Thymus (tissue), 11 donors: ENCODE measurements at regions not wholly inside any gene's neighbourhood (a gene's known extent, or its start where the extent isn't known, plus 50 kb on each side); places are given as distances from the start of the nearest gene placed in this dataset.

ENCODE experiments used
- DNase-seq, 9 donors: peaks; one replicate each; pipeline ENCODE4 v3.0.0-alpha.2; 2013; ENCODE audit warnings: low spot score in 9 of 9, low read depth in 6 of 9, missing footprints in 1 of 9
- H3K27ac ChIP-seq, 2 donors: one replicate each; pipeline ENCODE4 v1.5.1; 2013; ENCODE audit warnings: control low read depth in 1 of 2, low read depth in 1 of 2, low read length in 1 of 2, mild to moderate bottlenecking in 1 of 2, moderate library complexity in 1 of 2
- H3K27me3 ChIP-seq, 2 donors: one replicate each; pipeline ENCODE4 v1.5.1; 2013; ENCODE audit warnings: low read length in 1 of 2; ENCODE audit not compliant: control insufficient read depth in 2 of 2, insufficient read depth in 1 of 2
- H3K36me3 ChIP-seq, 2 donors: one replicate each; pipeline ENCODE4 v1.5.1; 2013; ENCODE audit warnings: low read length in 1 of 2, mild to moderate bottlenecking in 1 of 2, moderate library complexity in 1 of 2; ENCODE audit not compliant: control insufficient read depth in 2 of 2, insufficient read depth in 2 of 2
- H3K4me1 ChIP-seq, 2 donors: one replicate each; pipeline ENCODE4 v1.5.1; 2013; ENCODE audit warnings: low read length in 2 of 2; ENCODE audit not compliant: control insufficient read depth in 2 of 2, insufficient read depth in 2 of 2
- H3K4me3 ChIP-seq, 2 donors: one replicate each; pipeline ENCODE4 v1.5.1; 2013; ENCODE audit warnings: low read length in 2 of 2, control low read depth in 1 of 2, mild to moderate bottlenecking in 1 of 2
- H3K9me3 ChIP-seq, 2 donors: one replicate each; pipeline ENCODE4 v1.5.1; 2013; ENCODE audit warnings: low read length in 1 of 2, mild to moderate bottlenecking in 1 of 2; ENCODE audit not compliant: control insufficient read depth in 2 of 2, insufficient read depth in 1 of 2
- whole genome bisulfite sequencing: extraction: QIAGEN DNeasy Blood & Tissue Kit; methylation state at CpG from one replicate; pipeline ENCODE4 v1.1.7; 2013; 5-methylcytosine and 5-hydroxymethylcytosine counted together
- donor health status: healthy.

DNA sequence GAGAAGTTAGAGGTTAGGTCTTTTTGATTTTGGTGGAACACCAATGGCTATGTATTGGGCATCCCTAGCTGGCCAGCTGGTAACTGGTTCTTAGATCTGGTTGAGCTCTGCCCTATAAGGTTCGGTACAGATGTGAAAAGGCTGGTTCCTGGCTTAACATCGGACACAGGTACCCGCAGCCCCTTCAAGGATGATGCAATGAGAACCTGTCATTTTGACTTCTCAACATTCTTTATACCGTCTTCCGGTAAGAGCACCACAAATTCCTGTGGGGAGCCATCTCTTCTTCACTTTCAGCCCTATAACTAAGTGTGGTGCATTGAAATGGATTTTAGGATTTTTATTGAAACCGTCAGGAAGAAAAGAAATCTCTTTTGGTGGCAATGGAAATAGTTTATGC lies 222.8 kb downstream of the ADAMTS9 start:
- no peak overlapping the region for H3K27ac ChIP-seq
- no peaks in the 10 kb centered on the region for H3K9me3 ChIP-seq
- no peaks in the 10 kb centered on the region for H3K27me3 ChIP-seq
- 93% methylated on average over 6 of the region's 6 CpGs for WGBS
- no peaks in the 10 kb centered on the region for H3K36me3 ChIP-seq
- DNase-seq: no peak
- no peak overlapping the region for H3K4me3 ChIP-seq
- H3K4me1 ChIP-seq: no peaks in the 10 kb centered on the region

DNA sequence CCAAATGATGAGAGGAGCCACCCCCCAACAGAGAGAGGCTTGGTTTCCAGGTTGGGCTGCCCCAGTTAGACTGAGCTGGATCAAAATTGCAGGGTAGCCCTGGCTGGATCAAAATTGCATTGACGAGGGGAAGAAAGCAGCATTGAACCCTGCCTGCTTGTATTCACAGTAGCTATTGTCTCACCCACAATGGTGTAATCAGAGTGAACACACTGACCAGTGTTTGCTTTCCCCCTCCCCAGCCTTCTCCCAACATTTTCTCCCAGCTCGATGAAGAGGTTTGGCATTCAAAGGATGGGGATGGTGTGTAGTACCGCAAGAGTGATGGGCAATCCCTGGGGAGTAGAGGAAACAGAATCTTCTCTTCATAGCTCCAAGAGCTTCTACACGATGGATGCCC lies 223.8 kb downstream of the ADAMTS9 start:
- Histone ChIP-seq H3K27ac (no peak overlapping the region), H3K4me3 (no peak overlapping the region), H3K9me3 (no peaks in the 10 kb centered on the region), H3K27me3 (no peaks in the 10 kb centered on the region), H3K4me1 (no peaks in the 10 kb centered on the region), H3K36me3 (no peaks in the 10 kb centered on the region)
- DNase-seq: no peak
- 82% methylated on average over 4 of the region's 4 CpGs for WGBS

DNA sequence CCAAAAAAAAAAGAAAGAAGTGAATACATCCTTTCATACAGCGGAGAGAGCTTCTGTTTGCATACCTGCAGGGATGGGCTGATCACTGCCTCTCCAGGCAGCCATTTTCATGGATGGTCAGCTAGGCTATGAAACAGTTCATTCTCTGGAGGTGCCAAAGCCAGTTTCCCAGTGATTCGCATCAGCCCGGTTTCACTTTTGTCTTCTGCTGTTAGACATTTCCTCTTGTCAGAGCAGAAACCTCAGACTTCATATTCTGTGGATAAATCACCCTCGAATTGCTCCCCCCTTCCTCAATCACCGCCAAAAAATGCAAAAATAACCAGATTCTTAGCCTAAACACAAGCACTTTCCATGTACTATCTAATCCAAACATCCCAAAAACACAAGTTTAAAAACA lies 225.6 kb downstream of the ADAMTS9 start:
- Histone ChIP-seq H3K36me3 (no peaks in the 10 kb centered on the region), H3K27ac (no peak overlapping the region), H3K9me3 (no peaks in the 10 kb centered on the region), H3K27me3 (no peaks in the 10 kb centered on the region), H3K4me1 (no peaks in the 10 kb centered on the region), H3K4me3 (no peak overlapping the region)
- DNase-seq: no peak
- WGBS: 21% methylated on average over 5 of the region's 5 CpGs

DNA sequence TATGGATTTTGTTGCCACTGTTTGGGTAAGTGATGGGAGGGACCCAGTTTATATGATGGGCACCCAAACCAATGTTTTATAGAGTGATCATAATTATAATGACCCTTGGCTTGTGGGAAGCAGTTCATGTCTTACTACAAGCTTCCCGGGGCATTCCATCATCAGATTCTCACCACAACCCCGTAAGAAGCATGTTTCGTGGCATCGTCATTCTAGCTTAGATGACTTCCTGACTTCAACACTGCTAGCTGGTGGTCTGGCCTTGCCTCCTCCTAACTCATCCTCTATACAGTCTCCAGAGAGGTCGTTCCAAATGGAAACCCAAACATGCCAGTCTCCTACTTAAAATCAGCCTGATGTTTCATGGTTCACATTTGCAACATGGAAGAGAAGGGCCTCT lies 226.9 kb downstream of the ADAMTS9 start:
- H3K4me3 ChIP-seq: no peak overlapping the region
- no peaks in the 10 kb centered on the region for H3K4me1 ChIP-seq
- H3K27ac ChIP-seq: no peak overlapping the region
- H3K27me3 ChIP-seq: no peaks in the 10 kb centered on the region
- no peaks in the 10 kb centered on the region for H3K36me3 ChIP-seq
- H3K9me3 ChIP-seq: no peaks in the 10 kb centered on the region
- 91% methylated on average over 5 of the region's 5 CpGs for WGBS
- DNase-seq: no peak

DNA sequence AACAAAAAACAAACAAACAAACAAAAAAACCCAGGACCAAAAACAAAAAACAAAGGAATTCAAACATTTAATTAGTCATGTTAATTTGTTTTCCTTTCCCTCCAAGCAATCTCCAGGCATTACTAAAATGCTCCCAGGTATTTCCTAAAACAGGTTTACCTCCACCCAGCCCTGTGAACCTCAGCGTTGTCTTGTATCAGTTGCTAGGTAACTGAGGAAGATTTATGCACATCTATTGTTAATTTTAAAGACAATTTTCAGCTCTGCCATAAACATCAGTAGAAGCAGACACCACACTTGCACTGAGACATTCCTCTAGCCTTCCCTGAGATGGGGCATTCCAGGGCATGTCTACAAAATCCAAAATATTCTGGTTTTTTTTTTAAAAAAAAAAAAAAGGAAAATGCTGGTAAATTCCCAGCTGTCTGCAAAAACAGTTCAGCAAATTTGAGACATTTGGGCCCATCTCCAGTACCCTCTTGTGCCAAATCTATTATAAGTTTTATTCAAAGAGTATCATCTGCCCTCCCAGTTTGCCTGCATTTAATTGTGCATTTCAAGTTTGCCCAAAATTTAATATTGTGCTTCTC lies 227.6 kb downstream of the ADAMTS9 start:
- no peak overlapping the region for H3K4me3 ChIP-seq
- H3K27me3 ChIP-seq: no peaks in the 10 kb centered on the region
- H3K27ac ChIP-seq: no peak overlapping the region
- no peak for DNase-seq
- WGBS: 69% methylated on average over 1 of the region's 1 CpG
- no peaks in the 10 kb centered on the region for H3K36me3 ChIP-seq
- no peaks in the 10 kb centered on the region for H3K9me3 ChIP-seq
- no peaks in the 10 kb centered on the region for H3K4me1 ChIP-seq

DNA sequence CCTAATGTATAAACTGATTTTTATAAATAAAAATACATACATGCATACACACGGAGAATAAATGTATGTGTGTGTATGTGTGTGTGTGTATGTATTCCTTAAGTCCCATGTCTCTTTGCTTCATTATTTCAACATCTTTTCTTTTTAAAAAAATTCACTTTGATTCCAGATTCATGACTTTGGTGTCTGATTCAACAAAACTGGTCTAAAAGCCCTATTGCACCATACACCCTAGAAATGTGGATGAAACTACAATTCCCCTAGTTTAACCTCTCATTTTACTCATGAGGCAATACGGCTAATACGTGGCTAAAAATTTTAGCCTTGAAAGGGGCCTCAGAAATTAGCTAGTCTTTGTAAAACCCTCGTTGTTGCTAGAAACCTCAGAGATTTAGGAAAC lies 228.1 kb downstream of the ADAMTS9 start:
- H3K27ac ChIP-seq: no peak overlapping the region
- no peaks in the 10 kb centered on the region for H3K27me3 ChIP-seq
- no peaks in the 10 kb centered on the region for H3K36me3 ChIP-seq
- WGBS: 81% methylated on average over 4 of the region's 4 CpGs
- no peaks in the 10 kb centered on the region for H3K9me3 ChIP-seq
- DNase-seq: no peak
- no peak overlapping the region for H3K4me3 ChIP-seq
- no peaks in the 10 kb centered on the region for H3K4me1 ChIP-seq

DNA sequence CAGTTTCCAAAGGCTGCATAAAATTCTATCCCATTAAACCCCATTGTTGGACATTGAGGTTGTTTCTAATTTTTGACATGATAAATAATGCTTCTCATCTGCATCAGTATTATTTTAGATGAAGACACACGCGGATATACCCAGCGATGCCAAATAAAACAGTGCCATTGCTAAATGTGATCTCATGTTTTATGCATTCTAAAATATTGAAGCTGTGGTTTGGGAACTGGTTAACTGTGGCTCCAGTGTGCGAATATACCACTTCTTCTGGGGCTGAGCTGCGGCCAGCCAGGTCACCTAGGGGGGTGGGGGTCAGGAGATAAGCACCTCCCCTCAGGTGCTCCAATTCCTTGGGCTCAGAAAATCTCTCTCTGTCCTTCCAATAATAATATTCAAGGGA lies 230.0 kb downstream of the ADAMTS9 start:
- H3K4me3 ChIP-seq: no peak overlapping the region
- H3K9me3 ChIP-seq: no peaks in the 10 kb centered on the region
- no peaks in the 10 kb centered on the region for H3K4me1 ChIP-seq
- no peaks in the 10 kb centered on the region for H3K36me3 ChIP-seq
- H3K27me3 ChIP-seq: no peaks in the 10 kb centered on the region
- WGBS: 91% methylated on average over 5 of the region's 5 CpGs
- no peak overlapping the region for H3K27ac ChIP-seq
- no peak for DNase-seq

DNA sequence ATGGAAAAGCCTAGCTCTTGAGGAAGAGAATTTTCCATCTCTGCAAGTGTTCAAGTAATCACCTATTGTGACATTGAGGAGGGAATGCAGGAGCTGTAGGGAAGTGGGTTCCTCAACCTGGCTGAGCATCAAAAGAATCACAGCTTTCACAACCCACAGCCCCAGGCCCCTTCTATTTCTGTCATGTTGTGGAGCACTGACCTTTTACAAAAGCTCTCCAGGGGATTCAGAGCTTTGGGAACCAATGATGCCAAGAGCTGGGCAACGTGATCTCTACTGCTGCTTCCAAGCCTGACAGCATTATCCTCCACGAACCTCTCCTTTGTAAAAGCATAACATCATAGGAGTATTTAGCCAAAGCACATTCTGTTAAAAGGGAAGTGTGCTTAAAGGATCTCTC lies 231.1 kb downstream of the ADAMTS9 start:
- Histone ChIP-seq H3K4me3 (no peak overlapping the region), H3K27me3 (no peaks in the 10 kb centered on the region), H3K4me1 (no peaks in the 10 kb centered on the region), H3K9me3 (no peaks in the 10 kb centered on the region), H3K36me3 (no peaks in the 10 kb centered on the region), H3K27ac (no peak overlapping the region)
- WGBS: 40% methylated on average over 2 of the region's 2 CpGs
- DNase-seq: no peak

DNA sequence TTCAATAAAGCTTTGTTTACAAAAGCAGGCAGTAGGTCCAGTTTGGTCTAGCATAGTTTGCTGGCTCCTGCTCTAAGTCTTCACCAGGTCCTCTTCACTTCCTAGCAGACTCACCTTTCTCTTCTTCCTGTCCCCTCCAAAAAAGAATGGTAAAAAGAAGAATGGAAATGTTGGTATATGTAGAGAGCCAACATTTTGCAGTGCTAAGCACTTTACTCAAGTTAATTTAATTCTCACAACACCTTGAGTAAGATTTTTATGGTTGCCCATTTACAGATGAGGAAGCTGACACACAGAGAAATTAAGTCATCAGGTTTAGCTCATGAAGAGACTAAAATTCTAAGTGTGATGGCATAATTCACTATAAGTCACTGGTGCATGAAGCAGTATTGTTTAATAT lies 230.1 kb upstream of the PRICKLE2 start:
- Histone ChIP-seq H3K4me3 (no peak overlapping the region), H3K27me3 (no peaks in the 10 kb centered on the region)
- no peak for DNase-seq

DNA sequence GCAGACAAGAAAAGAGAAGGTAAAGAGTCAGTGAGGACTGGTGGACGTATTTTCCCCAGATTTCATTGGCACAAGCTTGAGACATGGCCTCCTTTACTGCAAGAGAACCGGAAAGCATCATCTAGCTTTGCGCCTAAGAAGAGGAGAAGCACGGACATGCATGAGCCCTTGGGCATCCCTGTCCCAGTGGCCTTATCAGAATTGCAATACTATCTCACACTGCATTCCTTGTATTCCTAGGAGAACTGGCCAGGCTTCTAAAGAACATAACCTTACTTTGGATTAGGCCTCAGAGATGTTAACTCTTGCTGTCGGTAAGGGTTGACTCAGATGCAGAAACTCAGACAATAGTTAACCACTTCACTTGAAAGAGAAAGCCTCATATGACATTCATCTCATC lies 229.5 kb upstream of the PRICKLE2 start:
- H3K36me3 ChIP-seq: no peaks in the 10 kb centered on the region
- no peaks in the 10 kb centered on the region for H3K27me3 ChIP-seq
- no peak overlapping the region for H3K4me3 ChIP-seq
- no peaks in the 10 kb centered on the region for H3K9me3 ChIP-seq
- H3K27ac ChIP-seq: no peak overlapping the region
- no peaks in the 10 kb centered on the region for H3K4me1 ChIP-seq
- DNase-seq: no peak
- 96% methylated on average over 5 of the region's 5 CpGs for WGBS

More for the DNA sequence above, 230.1 kb upstream of the PRICKLE2 start:
- Histone ChIP-seq H3K9me3 (no peaks in the 10 kb centered on the region), H3K4me1 (no peaks in the 10 kb centered on the region), H3K27ac (no peak overlapping the region), H3K36me3 (no peaks in the 10 kb centered on the region)
